DOHH2 (cell line): ENCODE measurements at regions not wholly inside any gene's neighbourhood (a gene's known extent, or its start where the extent isn't known, plus 50 kb on each side); places are given as distances from the start of the nearest gene placed in this dataset.

Experiments used
- H3F3A ChIP-seq: fragments of 200-600 bp; sonication (generic), shearing (Covaris generic); 2 replicates; pipeline ENCODE4 v1.6.0; 2016; ENCODE audit warnings: antibody characterized with exemption, mild to moderate bottlenecking; ENCODE audit not compliant: control insufficient read depth, insufficient read depth
- H3K27ac ChIP-seq: fragments of 200-600 bp; sonication (generic); 2 replicates; pipeline ENCODE4 v1.5.1; 2014; ENCODE audit warnings: low read depth, mild to moderate bottlenecking, low read length, moderate library complexity
- H3K27me3 ChIP-seq: fragments of 200-600 bp; sonication (generic); 2 replicates; pipeline ENCODE4 v1.6.1; 2014; ENCODE audit warnings: mild to moderate bottlenecking, low read length, mixed read lengths; ENCODE audit not compliant: control insufficient read depth
- H3K36me3 ChIP-seq: fragments of 200-600 bp; sonication (generic); 2 replicates; pipeline ENCODE4 v1.6.1; 2014; ENCODE audit warnings: mild to moderate bottlenecking, low read length, moderate library complexity, mixed read lengths; ENCODE audit not compliant: control insufficient read depth
- H3K4me1 ChIP-seq: fragments of 200-600 bp; sonication (generic); 2 replicates; pipeline ENCODE4 v1.6.1; 2014; ENCODE audit warnings: mild to moderate bottlenecking, low read length, mixed read lengths; ENCODE audit not compliant: control insufficient read depth
- H3K4me2 ChIP-seq: fragments of 200-600 bp; sonication (generic); 2 replicates; pipeline ENCODE4 v1.6.0; 2014; ENCODE audit warnings: mild to moderate bottlenecking, low read length, moderate library complexity
- H3K4me3 ChIP-seq: fragments of 200-600 bp; sonication (generic); 2 replicates; pipeline ENCODE4 v1.5.1; 2014; ENCODE audit warnings: mild to moderate bottlenecking, low read length, mixed read lengths
- H3K79me2 ChIP-seq: fragments of 200-600 bp; sonication (generic); 2 replicates; pipeline ENCODE4 v1.6.1; 2014; ENCODE audit warnings: mild to moderate bottlenecking, low read length, mixed read lengths; ENCODE audit not compliant: control insufficient read depth
- H3K9me2 ChIP-seq: fragments of 200-600 bp; sonication (generic); replicated peaks from 2 replicates; pipeline ENCODE4 v1.6.1; 2014; ENCODE audit warnings: mild to moderate bottlenecking, low read length, mixed read lengths; ENCODE audit not compliant: control insufficient read depth
- H3K9me3 ChIP-seq: fragments of 200-600 bp; sonication (generic); 2 replicates; pipeline ENCODE4 v1.6.1; 2014; ENCODE audit warnings: antibody characterized with exemption, low read length, mixed read lengths; ENCODE audit not compliant: control insufficient read depth, insufficient read depth
- H4K20me1 ChIP-seq: fragments of 200-600 bp; sonication (generic); 2 replicates; pipeline ENCODE4 v1.6.0; 2014; ENCODE audit warnings: low read depth, mild to moderate bottlenecking, antibody characterized with exemption, low read length, moderate library complexity; ENCODE audit not compliant: control insufficient read depth, insufficient read depth
- CTCF ChIP-seq: fragments of 200-600 bp; sonication (generic); IDR thresholded peaks from one replicate; pipeline ENCODE4 v1.5.1; 2014; ENCODE audit warnings: antibody characterized with exemption, mild to moderate bottlenecking, low read depth, low read length; ENCODE audit not compliant: poor library complexity, severe bottlenecking
- EZH2phosphoT487 ChIP-seq: fragments of 200-600 bp; sonication (generic); IDR thresholded peaks from 2 replicates; pipeline ENCODE4 v1.6.1; 2017; ENCODE audit warnings: borderline replicate concordance, mild to moderate bottlenecking, antibody characterized with exemption, low read length, moderate library complexity, mixed read lengths

DNA sequence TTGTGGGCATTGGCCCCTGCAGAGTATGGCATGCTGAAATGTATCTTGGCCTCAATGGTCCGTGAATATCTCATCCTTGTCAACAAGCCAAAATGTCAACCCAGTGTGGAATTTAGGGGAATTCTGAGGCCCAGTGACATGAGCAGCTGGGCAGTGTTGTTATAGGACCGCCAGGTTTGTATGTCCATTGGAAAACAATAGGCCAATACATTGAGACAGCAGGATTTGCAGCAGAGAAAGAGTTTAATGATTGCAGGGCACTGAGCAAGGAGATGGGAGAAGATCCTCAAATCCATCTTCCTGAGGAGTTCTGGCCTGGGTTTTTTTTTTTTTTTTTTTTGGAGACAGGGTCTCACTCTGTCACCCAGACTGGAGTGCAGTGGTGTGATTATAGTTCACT is 95.7 kb upstream of the BAIAP2L1 start:
- Histone ChIP-seq H3K9me2 (no peaks in the 10 kb centered on the region), H4K20me1 (no peaks in the 10 kb centered on the region), H3K27me3 (no peaks in the 10 kb centered on the region)

GRCh38 chr7:98495200-98495955 is 94.5 kb upstream of the BAIAP2L1 start:
- H3K79me2 ChIP-seq = no peaks in the 10 kb centered on the region
- H3K9me2 ChIP-seq = no peaks in the 10 kb centered on the region
- no peaks in the 10 kb centered on the region for H3F3A ChIP-seq
- H3K4me1 ChIP-seq = no peaks in the 10 kb centered on the region
- H3K4me2 ChIP-seq = no peak overlapping the region
- no peaks in the 10 kb centered on the region for H3K27me3 ChIP-seq
- H4K20me1 ChIP-seq = no peaks in the 10 kb centered on the region
- no peak overlapping the region for H3K4me3 ChIP-seq
- no peak for TF ChIP-seq CTCF
- TF ChIP-seq EZH2phosphoT487 = no peak
- no peak overlapping the region for H3K27ac ChIP-seq
- H3K36me3 ChIP-seq = no peaks in the 10 kb centered on the region
- H3K9me3 ChIP-seq = peaks cover 10% of the 10 kb centered on the region; the same call in 1 of the 2 replicates

More for the DNA sequence above, 95.7 kb upstream of the BAIAP2L1 start:
- Histone ChIP-seq H3K27ac (no peak overlapping the region), H3K79me2 (no peaks in the 10 kb centered on the region), H3F3A (no peaks in the 10 kb centered on the region), H3K9me3 (peaks cover 10% of the 10 kb centered on the region; the same call in 1 of the 2 replicates), H3K4me2 (no peak overlapping the region), H3K4me3 (no peak overlapping the region), H3K4me1 (no peaks in the 10 kb centered on the region), H3K36me3 (no peaks in the 10 kb centered on the region)
- TF ChIP-seq CTCF (no peak), EZH2phosphoT487 (no peak)

GRCh38 chr7:98493030-98493778 is 92.3 kb upstream of the BAIAP2L1 start:
- no peaks in the 10 kb centered on the region for H3F3A ChIP-seq
- H3K79me2 ChIP-seq = no peaks in the 10 kb centered on the region
- H3K36me3 ChIP-seq = no peaks in the 10 kb centered on the region
- H3K27ac ChIP-seq = no peak overlapping the region
- TF ChIP-seq EZH2phosphoT487 = no peak
- no peak for TF ChIP-seq CTCF
- no peaks in the 10 kb centered on the region for H3K27me3 ChIP-seq
- H3K4me3 ChIP-seq = no peak overlapping the region
- H4K20me1 ChIP-seq = no peaks in the 10 kb centered on the region
- H3K4me1 ChIP-seq = no peaks in the 10 kb centered on the region
- no peaks in the 10 kb centered on the region for H3K9me2 ChIP-seq
- H3K4me2 ChIP-seq = no peak overlapping the region
- peaks cover 5% of the 10 kb centered on the region; the same call in 1 of the 2 replicates for H3K9me3 ChIP-seq
